Adrenal gland (tissue), 5 donors: ENCODE measurements at regions not wholly inside any gene's neighbourhood (a gene's known extent, or its start where the extent isn't known, plus 50 kb on each side); places are given as distances from the start of the nearest gene placed in this dataset.

Source experiments
- POLR2A ChIP-seq, 2 donors: fragments of 450-650 bp; IDR thresholded peaks; one replicate each; pipeline ENCODE4 v1.6.1; 2017; ENCODE audit warnings: antibody characterized with exemption in 2 of 2, mild to moderate bottlenecking in 2 of 2, moderate library complexity in 1 of 2
- TF ChIP-seq, protein P1 (sequence below), 6 experiments: fragments of 450-650 bp in 4 of 6; fragments of 200-600 bp in 2 of 6; sonication (generic) in 1 of 6; IDR thresholded peaks; 1 replicate in 5 of 6; 2 replicates in 1 of 6; pipeline versions ENCODE4 v1.5.1 to v1.8.0; 2016 to 2021; ENCODE audit warnings: antibody characterized with exemption in 6 of 6, mild to moderate bottlenecking in 2 of 6, moderate library complexity in 1 of 6
- donor health status: DM: no; HTN: no; CAD: no.

DNA sequence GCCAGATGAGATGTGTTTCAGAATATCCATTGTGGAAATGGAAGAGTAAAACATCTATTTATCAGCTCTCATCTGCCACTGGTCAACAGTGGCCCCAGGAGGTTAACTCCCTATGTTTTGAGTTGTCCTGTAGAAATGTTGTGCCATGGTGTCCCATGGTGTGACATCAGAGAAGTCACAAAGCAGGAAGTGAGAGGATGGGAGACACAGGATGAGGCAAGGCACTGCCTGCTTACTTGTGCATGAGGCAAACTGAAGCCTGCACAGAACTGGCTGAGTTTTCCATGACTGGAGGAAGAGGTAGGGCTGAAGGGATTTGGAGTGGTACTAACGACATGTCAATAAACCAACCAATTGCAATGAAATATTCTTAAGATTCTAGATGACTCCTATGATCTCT lies 131.5 kb upstream of the ZNF644 start:
- TF ChIP-seq, protein P1, sequence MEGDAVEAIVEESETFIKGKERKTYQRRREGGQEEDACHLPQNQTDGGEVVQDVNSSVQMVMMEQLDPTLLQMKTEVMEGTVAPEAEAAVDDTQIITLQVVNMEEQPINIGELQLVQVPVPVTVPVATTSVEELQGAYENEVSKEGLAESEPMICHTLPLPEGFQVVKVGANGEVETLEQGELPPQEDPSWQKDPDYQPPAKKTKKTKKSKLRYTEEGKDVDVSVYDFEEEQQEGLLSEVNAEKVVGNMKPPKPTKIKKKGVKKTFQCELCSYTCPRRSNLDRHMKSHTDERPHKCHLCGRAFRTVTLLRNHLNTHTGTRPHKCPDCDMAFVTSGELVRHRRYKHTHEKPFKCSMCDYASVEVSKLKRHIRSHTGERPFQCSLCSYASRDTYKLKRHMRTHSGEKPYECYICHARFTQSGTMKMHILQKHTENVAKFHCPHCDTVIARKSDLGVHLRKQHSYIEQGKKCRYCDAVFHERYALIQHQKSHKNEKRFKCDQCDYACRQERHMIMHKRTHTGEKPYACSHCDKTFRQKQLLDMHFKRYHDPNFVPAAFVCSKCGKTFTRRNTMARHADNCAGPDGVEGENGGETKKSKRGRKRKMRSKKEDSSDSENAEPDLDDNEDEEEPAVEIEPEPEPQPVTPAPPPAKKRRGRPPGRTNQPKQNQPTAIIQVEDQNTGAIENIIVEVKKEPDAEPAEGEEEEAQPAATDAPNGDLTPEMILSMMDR (IDR thresholded peaks at IDR 0.05), result no peak
- TF ChIP-seq POLR2A (IDR thresholded peaks at IDR 0.05), result no peak
